SU-DHL-6 (cell line): ENCODE measurements at regions not wholly inside any gene's neighbourhood (a gene's known extent, or its start where the extent isn't known, plus 50 kb on each side); places are given as distances from the start of the nearest gene placed in this dataset.

Experiments
- CTCF ChIP-seq: fragments of 200-600 bp; sonication (generic); IDR thresholded peaks from one replicate; pipeline ENCODE4 v1.5.1; 2017; ENCODE audit warnings: antibody characterized with exemption, mild to moderate bottlenecking, low read length, moderate library complexity; ENCODE audit not compliant: insufficient read depth, poor library complexity, severe bottlenecking
- EZH2phosphoT487 ChIP-seq: fragments of 200-600 bp; sonication (generic), shearing (Covaris generic); conservative IDR thresholded peaks from 2 replicates; pipeline ENCODE4 v1.6.1; 2018; ENCODE audit warnings: mild to moderate bottlenecking, antibody characterized with exemption, low read length, moderate library complexity, mixed read lengths

GRCh38 chr3:87088430-87088992 lies 97.6 kb upstream of the VGLL3 start:
- TF ChIP-seq CTCF (no peak), EZH2phosphoT487 (no peak)
